Vagina (tissue), 2 donors: ENCODE measurements at regions not wholly inside any gene's neighbourhood (a gene's known extent, or its start where the extent isn't known, plus 50 kb on each side); places are given as distances from the start of the nearest gene placed in this dataset.

Experiments
- DNase-seq, 2 donors: peaks; one replicate each; pipeline ENCODE4 v3.0.0-alpha.2; 2017; ENCODE audit errors: extremely low spot score in 2 of 2
- H3K27ac ChIP-seq: fragments of 200-600 bp; sonication (generic); one replicate; pipeline ENCODE4 v1.5.1; 2019
- H3K27me3 ChIP-seq: fragments of 200-600 bp; sonication (generic); one replicate; pipeline ENCODE4 v1.5.1; 2019
- H3K36me3 ChIP-seq, 2 donors: fragments of 200-600 bp; sonication (generic); one replicate each; pipeline ENCODE4 v1.5.1; 2017 to 2019
- H3K4me1 ChIP-seq: fragments of 200-600 bp; sonication (generic); one replicate; pipeline ENCODE4 v1.5.1; 2019
- H3K4me3 ChIP-seq, 2 donors: fragments of 200-600 bp; sonication (generic); 1 replicate in 1 of 2; 2 replicates in 1 of 2; pipeline ENCODE4 v1.5.1; 2016 to 2019
- H3K9me3 ChIP-seq: fragments of 200-600 bp; sonication (generic); one replicate; pipeline ENCODE4 v1.5.1; 2019
- POLR2A ChIP-seq, 2 donors: fragments of 450-650 bp; IDR thresholded peaks; one replicate each; pipeline ENCODE4 v1.6.1; 2017; ENCODE audit warnings: antibody characterized with exemption in 2 of 2, mild to moderate bottlenecking in 2 of 2, moderate library complexity in 2 of 2
- POLR2AphosphoS5 ChIP-seq, 2 donors: sonication (generic); formaldehyde crosslinking; IDR thresholded peaks; one replicate each; pipeline ENCODE4 v1.9.0; 2017; ENCODE audit warnings: antibody characterized with exemption in 2 of 2, mild to moderate bottlenecking in 2 of 2, low read depth in 1 of 2; ENCODE audit not compliant: insufficient read depth in 1 of 2
- intact Hi-C: fragments of 100-400 bp; cut with DNase I; formaldehyde crosslinking; loops from one replicate; pipeline ENCODE4 v1.15.1; 2023
- TF ChIP-seq, protein P1 (sequence below), 3 experiments: fragments of 450-650 bp in 2 of 3; fragments of 200-600 bp in 1 of 3; sonication (generic) in 1 of 3; IDR thresholded peaks; one replicate each; pipeline ENCODE4 v1.5.1; 2017 to 2019; ENCODE audit warnings: antibody characterized with exemption in 3 of 3, mild to moderate bottlenecking in 2 of 3, moderate library complexity in 2 of 3

DNA sequence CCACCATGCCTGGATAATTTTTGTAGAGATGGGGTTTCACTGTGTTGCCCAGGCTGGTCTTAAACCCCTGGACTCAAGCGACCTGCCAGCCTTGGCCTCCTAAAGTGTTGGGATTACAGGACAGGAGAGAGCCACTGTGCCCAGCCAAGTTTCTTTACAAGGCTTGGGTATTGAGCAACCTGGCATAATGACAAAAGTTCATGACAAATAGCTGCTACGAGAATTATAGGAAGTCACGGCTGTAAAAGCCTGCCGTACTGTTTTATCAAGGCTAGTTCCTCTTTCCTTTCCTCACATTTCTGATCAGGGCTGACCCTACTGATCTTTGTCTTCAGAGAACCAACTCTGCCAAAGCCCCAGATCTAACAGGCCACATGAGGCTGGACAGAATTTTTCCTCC lies 490.4 kb upstream of the SPRED2 start:
- intact Hi-C loops: no loop called here

DNA sequence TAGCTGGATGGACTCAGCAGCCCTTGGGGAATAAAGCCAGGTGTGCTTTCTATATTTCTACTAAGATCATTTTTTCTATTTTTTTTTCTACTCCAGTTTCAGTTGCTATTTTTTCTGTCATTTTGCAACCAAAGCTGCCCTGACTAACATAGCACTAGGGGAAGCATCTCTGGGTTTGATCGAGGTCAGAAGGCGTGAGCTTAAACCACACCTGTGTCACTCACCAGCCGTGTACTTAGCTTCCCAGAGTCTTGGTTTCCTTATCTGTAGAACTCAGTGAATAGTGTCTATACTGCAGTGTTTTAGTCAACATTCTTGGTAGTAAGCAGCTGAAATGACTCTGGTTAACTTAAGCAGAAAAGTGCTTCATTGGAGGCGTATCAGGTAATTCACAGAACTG lies 489.6 kb upstream of the SPRED2 start:
- peaks cover 38% of the 10 kb centered on the region for H3K4me1 ChIP-seq
- H3K36me3 ChIP-seq: no peaks in the 10 kb centered on the region
- H3K9me3 ChIP-seq: no peaks in the 10 kb centered on the region
- DNase-seq: no peak
- no peak overlapping the region for H3K27ac ChIP-seq
- H3K4me3 ChIP-seq: no peak overlapping the region
- H3K27me3 ChIP-seq: no peaks in the 10 kb centered on the region
- TF ChIP-seq POLR2A (IDR thresholded peaks at IDR 0.05) (no peak), POLR2AphosphoS5 (IDR thresholded peaks at IDR 0.05; ENCODE audit: insufficient read depth in 1 of 2, low read depth in 1 of 2) (no peak)
- TF ChIP-seq, protein P1, sequence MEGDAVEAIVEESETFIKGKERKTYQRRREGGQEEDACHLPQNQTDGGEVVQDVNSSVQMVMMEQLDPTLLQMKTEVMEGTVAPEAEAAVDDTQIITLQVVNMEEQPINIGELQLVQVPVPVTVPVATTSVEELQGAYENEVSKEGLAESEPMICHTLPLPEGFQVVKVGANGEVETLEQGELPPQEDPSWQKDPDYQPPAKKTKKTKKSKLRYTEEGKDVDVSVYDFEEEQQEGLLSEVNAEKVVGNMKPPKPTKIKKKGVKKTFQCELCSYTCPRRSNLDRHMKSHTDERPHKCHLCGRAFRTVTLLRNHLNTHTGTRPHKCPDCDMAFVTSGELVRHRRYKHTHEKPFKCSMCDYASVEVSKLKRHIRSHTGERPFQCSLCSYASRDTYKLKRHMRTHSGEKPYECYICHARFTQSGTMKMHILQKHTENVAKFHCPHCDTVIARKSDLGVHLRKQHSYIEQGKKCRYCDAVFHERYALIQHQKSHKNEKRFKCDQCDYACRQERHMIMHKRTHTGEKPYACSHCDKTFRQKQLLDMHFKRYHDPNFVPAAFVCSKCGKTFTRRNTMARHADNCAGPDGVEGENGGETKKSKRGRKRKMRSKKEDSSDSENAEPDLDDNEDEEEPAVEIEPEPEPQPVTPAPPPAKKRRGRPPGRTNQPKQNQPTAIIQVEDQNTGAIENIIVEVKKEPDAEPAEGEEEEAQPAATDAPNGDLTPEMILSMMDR (IDR thresholded peaks at IDR 0.05): no peak
- intact Hi-C loops: no loop called here

More for the DNA sequence above, 490.4 kb upstream of the SPRED2 start:
- Histone ChIP-seq H3K27ac (no peak overlapping the region), H3K27me3 (no peaks in the 10 kb centered on the region), H3K4me1 (peaks cover 35% of the 10 kb centered on the region), H3K9me3 (no peaks in the 10 kb centered on the region), H3K4me3 (no peak overlapping the region), H3K36me3 (no peaks in the 10 kb centered on the region)
- DNase-seq: no peak
- peak in 1 of 2 donors; percentile 55 for TF ChIP-seq POLR2AphosphoS5 (IDR thresholded peaks at IDR 0.05; ENCODE audit: insufficient read depth in 1 of 2, low read depth in 1 of 2)
- TF ChIP-seq POLR2A (IDR thresholded peaks at IDR 0.05): no peak
- TF ChIP-seq, protein P1 (IDR thresholded peaks at IDR 0.05): no peak

GRCh38 chr2:65921116-65921515 lies 488.7 kb upstream of the SPRED2 start:
- Histone ChIP-seq H3K27ac (no peak overlapping the region), H3K4me1 (peaks cover 38% of the 10 kb centered on the region), H3K36me3 (no peaks in the 10 kb centered on the region), H3K9me3 (no peaks in the 10 kb centered on the region), H3K4me3 (no peak overlapping the region), H3K27me3 (no peaks in the 10 kb centered on the region)
- intact Hi-C loops: no loop called here
- DNase-seq: no peak
- TF ChIP-seq POLR2AphosphoS5 (IDR thresholded peaks at IDR 0.05; ENCODE audit: insufficient read depth in 1 of 2, low read depth in 1 of 2) (no peak), POLR2A (IDR thresholded peaks at IDR 0.05) (no peak)
- TF ChIP-seq, protein P1 (IDR thresholded peaks at IDR 0.05): no peak

GRCh38 chr2:65920659-65921058 lies 488.3 kb upstream of the SPRED2 start:
- TF ChIP-seq POLR2AphosphoS5 (IDR thresholded peaks at IDR 0.05; ENCODE audit: insufficient read depth in 1 of 2, low read depth in 1 of 2) (no peak), POLR2A (IDR thresholded peaks at IDR 0.05) (no peak)
- TF ChIP-seq, protein P1 (IDR thresholded peaks at IDR 0.05): no peak
- no peak for DNase-seq
- intact Hi-C loops: no loop called here
- no peaks in the 10 kb centered on the region for H3K9me3 ChIP-seq
- H3K4me3 ChIP-seq: no peak overlapping the region
- no peak overlapping the region for H3K27ac ChIP-seq
- H3K36me3 ChIP-seq: no peaks in the 10 kb centered on the region
- peaks cover 38% of the 10 kb centered on the region for H3K4me1 ChIP-seq
- H3K27me3 ChIP-seq: no peaks in the 10 kb centered on the region

DNA sequence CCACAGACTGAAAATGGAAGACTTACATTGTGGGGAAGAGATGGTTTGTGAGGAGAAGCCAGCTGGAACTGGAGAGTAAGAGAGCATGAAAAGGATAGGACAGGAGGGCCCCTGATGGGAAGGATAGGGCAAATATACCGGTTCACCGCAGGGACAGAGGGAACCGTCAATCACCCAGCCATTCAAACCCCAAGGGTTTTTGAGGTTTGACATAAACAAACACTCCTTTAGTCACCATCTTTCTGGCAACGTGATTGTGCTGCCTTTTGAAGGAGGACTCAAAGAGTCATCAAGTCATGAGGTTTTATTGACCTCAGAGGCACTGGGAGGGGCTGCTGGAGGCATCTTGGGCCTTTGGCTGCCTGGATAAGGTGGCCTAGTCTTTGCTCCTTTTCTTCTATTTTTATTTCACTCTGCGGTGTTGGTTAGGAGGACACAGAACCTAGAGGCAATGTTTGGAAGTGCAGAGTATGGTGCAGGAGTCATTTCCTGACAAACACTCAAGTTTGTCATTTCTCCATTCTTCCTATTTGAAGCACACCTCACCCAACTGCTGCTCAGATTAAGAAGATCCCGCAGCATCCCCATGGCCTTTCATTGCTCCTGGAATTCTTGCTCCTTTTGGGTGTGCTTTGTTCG lies 487.3 kb upstream of the SPRED2 start:
- no peak for DNase-seq
- H3K36me3 ChIP-seq: no peaks in the 10 kb centered on the region
- no peak overlapping the region for H3K27ac ChIP-seq
- H3K27me3 ChIP-seq: no peaks in the 10 kb centered on the region
- H3K4me1 ChIP-seq: peaks cover 38% of the 10 kb centered on the region
- H3K4me3 ChIP-seq: no peak overlapping the region
- no peaks in the 10 kb centered on the region for H3K9me3 ChIP-seq
- TF ChIP-seq, protein P1 (IDR thresholded peaks at IDR 0.05): no peak
- TF ChIP-seq POLR2A (IDR thresholded peaks at IDR 0.05): no peak
- TF ChIP-seq POLR2AphosphoS5 (IDR thresholded peaks at IDR 0.05; ENCODE audit: insufficient read depth in 1 of 2, low read depth in 1 of 2): no peak
- intact Hi-C loops: no loop called here
